Ishikawa (cell line): ENCODE measurements at regions not wholly inside any gene's neighbourhood (a gene's known extent, or its start where the extent isn't known, plus 50 kb on each side); places are given as distances from the start of the nearest gene placed in this dataset.

Experiments used
- CEBPB ChIP-seq: IDR thresholded peaks from 2 replicates; pipeline ENCODE4 v1.6.1; 2012
- CREB1 ChIP-seq: IDR thresholded peaks from 2 replicates; pipeline ENCODE4 v1.6.1; 2012; ENCODE audit warnings: low read depth
- EGR1 ChIP-seq: IDR thresholded peaks from 2 replicates; pipeline ENCODE4 v1.6.1; 2012
- FOXM1 ChIP-seq: IDR thresholded peaks from 2 replicates; pipeline ENCODE4 v1.6.1; 2012; ENCODE audit warnings: low read depth, borderline replicate concordance
- NFIC ChIP-seq: IDR thresholded peaks from 2 replicates; pipeline ENCODE4 v1.6.1; 2012
- RAD21 ChIP-seq: IDR thresholded peaks from 2 replicates; pipeline ENCODE4 v1.6.1; 2012; ENCODE audit warnings: low read depth
- TAF1 ChIP-seq: IDR thresholded peaks from 2 replicates; pipeline ENCODE4 v1.6.1; 2012; ENCODE audit warnings: low read depth, mild to moderate bottlenecking
- TCF12 ChIP-seq: IDR thresholded peaks from 2 replicates; pipeline ENCODE4 v1.6.1; 2012; ENCODE audit warnings: low read depth
- TEAD4 ChIP-seq: IDR thresholded peaks from 2 replicates; pipeline ENCODE4 v1.6.1; 2012
- YY1 ChIP-seq: IDR thresholded peaks from 2 replicates; pipeline ENCODE4 v1.6.1; 2012; ENCODE audit warnings: low read depth
- ZBTB7A ChIP-seq: IDR thresholded peaks from 2 replicates; pipeline ENCODE4 v1.6.1; 2012; ENCODE audit warnings: low read depth
- TF ChIP-seq, protein P1 (sequence below): IDR thresholded peaks from 2 replicates; pipeline ENCODE4 v1.6.1; 2012
- TF ChIP-seq, protein P2 (sequence below): IDR thresholded peaks from 2 replicates; pipeline ENCODE4 v1.6.1; 2012; ENCODE audit warnings: low read depth, mild to moderate bottlenecking
- TF ChIP-seq, protein P3 (sequence below): IDR thresholded peaks from 2 replicates; pipeline ENCODE4 v1.6.1; 2012

DNA sequence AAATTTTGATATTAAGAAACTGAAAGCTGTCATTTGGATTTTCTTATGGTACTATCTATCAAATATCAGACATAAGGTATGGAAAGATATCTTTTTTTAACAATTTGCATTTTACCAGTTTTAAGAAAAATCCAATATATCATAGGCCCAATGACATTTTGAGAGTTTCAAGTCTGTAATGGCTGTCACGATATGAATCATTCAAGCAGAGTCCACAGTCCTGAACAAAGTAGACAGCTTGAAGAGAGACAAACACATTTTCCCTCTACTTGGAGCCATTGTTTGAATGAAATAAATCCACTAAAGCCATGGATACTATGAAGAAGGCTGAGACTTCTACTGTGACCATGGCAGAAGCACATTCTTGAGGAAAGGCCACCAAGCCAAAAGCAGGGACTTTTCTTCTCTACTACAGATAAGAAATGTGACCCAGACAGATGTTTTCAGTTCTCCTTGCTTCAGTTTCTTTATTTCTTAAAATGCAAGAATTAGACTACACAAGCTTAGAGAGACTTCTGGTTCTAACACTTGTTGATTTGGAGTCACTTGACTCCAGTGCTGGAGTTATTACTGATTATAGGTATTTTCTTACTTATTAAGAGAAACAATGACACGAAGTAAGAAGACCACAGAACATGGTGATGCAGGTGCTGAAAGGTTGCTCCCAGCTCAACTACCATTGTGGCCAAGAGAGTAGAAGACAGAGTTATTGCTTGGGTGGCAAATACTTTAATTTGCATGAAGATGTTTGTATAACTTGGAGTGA lies 429.1 kb downstream of the KIF20B start:
- TF ChIP-seq, protein P1, sequence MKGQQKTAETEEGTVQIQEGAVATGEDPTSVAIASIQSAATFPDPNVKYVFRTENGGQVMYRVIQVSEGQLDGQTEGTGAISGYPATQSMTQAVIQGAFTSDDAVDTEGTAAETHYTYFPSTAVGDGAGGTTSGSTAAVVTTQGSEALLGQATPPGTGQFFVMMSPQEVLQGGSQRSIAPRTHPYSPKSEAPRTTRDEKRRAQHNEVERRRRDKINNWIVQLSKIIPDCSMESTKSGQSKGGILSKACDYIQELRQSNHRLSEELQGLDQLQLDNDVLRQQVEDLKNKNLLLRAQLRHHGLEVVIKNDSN = no peak
- TF ChIP-seq, protein P2, sequence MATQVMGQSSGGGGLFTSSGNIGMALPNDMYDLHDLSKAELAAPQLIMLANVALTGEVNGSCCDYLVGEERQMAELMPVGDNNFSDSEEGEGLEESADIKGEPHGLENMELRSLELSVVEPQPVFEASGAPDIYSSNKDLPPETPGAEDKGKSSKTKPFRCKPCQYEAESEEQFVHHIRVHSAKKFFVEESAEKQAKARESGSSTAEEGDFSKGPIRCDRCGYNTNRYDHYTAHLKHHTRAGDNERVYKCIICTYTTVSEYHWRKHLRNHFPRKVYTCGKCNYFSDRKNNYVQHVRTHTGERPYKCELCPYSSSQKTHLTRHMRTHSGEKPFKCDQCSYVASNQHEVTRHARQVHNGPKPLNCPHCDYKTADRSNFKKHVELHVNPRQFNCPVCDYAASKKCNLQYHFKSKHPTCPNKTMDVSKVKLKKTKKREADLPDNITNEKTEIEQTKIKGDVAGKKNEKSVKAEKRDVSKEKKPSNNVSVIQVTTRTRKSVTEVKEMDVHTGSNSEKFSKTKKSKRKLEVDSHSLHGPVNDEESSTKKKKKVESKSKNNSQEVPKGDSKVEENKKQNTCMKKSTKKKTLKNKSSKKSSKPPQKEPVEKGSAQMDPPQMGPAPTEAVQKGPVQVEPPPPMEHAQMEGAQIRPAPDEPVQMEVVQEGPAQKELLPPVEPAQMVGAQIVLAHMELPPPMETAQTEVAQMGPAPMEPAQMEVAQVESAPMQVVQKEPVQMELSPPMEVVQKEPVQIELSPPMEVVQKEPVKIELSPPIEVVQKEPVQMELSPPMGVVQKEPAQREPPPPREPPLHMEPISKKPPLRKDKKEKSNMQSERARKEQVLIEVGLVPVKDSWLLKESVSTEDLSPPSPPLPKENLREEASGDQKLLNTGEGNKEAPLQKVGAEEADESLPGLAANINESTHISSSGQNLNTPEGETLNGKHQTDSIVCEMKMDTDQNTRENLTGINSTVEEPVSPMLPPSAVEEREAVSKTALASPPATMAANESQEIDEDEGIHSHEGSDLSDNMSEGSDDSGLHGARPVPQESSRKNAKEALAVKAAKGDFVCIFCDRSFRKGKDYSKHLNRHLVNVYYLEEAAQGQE = no peak
- TF ChIP-seq EGR1 = no peak

DNA sequence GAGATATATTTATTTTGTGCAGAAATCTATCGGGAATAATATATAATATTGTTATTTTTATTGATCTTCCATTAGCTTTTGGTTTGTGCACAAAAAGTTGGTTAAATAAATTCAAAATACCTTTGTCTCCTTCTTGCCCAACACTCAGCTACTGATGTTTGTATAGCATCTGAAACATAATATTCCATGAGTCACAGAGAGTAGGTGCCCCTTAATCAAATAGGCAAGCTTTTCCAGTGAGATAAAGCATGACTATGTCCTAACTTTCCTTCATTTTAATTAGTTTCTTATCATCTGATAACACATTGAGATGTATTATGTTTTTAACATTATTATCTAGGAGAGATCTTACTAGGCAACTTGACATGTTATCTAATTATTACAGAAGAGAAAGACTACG lies 432.2 kb downstream of the KIF20B start:
- TF ChIP-seq CREB1 (no peak), RAD21 (no peak), EGR1 (no peak), YY1 (no peak), TCF12 (no peak), NFIC (no peak)

DNA sequence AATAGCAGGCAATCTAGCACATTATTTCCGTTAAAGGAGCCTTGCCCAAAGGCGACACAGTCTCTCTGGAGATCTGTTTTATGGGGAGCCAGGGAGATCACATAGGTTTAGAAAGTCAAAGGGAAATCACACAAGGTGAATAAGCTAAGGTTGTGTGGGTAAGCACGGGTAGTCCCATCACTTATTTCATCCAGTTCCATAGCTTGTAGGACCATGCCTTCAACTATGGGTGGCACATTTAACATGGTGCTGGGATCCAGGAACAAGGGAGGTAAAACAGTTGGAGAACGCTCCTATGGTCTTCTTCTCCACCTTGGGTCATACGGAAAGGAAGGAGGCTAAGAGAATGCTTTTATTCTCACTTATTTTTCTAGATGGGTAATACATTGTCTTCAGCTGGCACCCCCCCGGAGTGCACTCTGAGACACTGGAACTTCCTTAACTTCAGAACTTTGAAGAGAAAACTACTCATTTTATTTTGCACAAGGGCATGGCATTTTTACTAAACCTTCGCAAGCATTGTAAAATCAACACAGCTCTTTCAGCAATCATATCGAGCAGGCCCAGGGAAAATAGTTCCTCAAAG lies 435.4 kb downstream of the KIF20B start:
- TF ChIP-seq YY1 (no peak), CEBPB (no peak)
- TF ChIP-seq, protein P1 = peak; percentile 66

DNA sequence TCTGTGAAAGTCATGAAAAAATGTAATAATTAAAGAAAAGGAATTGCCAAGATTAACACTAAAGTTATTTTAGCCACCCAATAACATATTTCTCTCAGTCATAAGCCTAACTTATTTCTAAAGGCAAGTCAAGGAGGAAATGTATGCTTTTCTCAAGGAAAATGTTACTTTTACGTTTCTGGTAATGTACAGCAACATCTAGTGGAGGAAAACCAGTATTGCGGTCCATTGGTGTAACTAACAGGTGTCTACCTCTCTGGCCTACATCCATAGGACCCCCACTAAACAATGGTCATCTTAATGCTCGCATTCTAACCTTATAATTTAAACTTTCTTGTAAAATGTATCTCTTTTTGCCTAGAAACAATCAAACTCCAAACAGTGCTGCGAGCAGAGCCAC lies 437.5 kb downstream of the KIF20B start:
- TF ChIP-seq, protein P3, sequence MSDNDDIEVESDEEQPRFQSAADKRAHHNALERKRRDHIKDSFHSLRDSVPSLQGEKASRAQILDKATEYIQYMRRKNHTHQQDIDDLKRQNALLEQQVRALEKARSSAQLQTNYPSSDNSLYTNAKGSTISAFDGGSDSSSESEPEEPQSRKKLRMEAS = no peak
- peak; percentile 48; the same call in 1 of the 2 replicates for TF ChIP-seq RAD21

DNA sequence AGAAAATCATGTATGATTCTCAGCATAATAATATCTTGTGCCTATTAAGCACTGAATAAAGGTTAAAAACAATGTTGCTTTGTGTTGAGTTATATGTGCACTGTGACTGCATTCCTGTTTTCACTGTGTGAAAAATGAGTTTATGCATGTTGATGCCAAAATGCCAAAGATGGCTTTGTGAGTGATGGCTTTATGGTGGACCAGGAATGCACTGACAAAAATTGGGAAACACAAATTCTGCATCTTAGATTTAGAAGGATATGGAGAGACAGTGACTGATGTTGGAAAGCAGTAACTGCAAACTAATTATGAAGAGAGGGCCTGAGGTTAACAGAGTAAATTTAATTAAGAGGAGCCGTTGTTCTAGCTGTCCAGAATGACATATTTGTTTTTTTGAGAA lies 440.4 kb downstream of the KIF20B start:
- TF ChIP-seq TAF1 (no peak), RAD21 (no peak), YY1 (no peak), EGR1 (no peak)
- TF ChIP-seq, protein P3 = no peak

DNA sequence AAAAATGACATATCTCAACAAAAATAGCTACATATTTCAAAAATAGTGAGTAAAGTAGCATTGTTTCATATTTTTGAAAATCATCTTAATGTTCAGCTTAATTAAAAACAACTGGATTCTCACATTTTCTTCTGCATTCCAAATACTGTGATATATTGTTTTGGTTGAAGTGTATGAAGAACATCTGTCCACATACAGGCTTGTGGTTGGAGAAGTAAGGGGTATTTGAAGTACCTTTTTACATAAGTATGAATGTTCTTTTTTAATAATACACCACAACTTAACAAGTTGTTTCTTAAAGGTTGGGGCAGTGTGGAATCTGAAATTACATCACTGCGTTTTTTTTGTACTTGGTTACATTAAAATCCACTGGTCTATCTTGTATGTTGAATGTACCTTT lies 442.5 kb downstream of the KIF20B start:
- TF ChIP-seq CEBPB (no peak), EGR1 (no peak), FOXM1 (no peak), RAD21 (no peak)

DNA sequence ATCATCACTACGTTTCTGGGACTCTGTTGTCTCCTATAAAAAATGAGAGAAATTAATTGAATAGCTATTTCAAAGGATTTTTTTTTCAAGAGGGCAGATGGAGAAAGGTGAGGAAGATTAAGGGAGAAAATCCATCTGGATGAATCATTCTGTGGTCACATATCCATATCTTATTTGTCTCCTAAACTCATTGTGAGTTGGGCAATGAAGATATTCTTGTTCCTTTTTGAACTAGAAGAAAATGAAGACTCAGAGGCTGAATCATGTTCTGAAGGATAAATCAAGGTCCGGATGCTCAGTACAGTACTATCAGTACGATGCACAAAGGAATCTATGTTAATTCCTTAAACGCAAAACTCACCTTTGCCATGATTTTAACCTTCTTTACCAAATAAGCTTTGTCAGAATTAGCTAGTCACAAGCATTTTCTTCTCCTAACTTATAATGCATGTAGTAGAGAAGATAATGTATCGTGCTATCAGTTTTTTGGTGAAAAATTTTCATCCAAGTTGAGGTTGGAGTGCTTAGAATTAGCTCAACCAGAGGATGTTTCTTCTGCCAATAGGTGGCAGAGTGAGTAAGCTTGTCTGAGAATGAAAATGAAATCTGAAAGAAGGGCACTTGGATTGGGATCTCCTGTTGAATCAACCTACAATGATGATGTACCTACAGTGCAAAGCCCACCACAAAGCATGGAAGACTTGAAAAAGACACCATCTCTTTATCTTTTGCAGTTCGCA lies 446.9 kb downstream of the KIF20B start:
- TF ChIP-seq CREB1 (no peak), YY1 (no peak), RAD21 (peak; percentile 69), NFIC (no peak)

DNA sequence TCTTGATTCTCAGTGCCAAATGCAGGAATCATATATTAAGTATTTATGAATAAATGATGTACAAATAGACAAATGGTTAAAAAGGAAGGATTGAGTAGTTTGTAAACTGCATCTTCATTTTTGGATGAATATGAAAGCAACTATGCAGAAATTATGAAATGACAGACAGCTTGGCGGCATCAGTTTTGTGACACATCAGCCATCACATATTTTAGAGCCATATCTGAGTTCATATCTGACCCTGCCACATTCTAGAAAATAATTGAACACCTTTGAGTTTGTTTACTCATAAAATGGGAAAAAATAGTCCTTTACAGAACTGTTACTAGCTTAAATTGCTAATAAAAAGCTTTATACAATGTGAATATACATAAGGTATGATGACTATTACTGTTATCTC lies 448.2 kb downstream of the KIF20B start:
- TF ChIP-seq EGR1 = no peak
- TF ChIP-seq FOXM1 = no peak
- no peak for TF ChIP-seq RAD21
- no peak for TF ChIP-seq TAF1
- no peak for TF ChIP-seq TEAD4
- TF ChIP-seq, protein P1 = no peak
- TF ChIP-seq TCF12 = no peak
- TF ChIP-seq CREB1 = no peak
- TF ChIP-seq YY1 = no peak
- TF ChIP-seq NFIC = no peak
- TF ChIP-seq CEBPB = no peak
- TF ChIP-seq, protein P2 = no peak
- TF ChIP-seq ZBTB7A = no peak
- TF ChIP-seq, protein P3 = no peak
